ENCODE measurements at regions not wholly inside any gene's neighbourhood (a gene's known extent, or its start where the extent isn't known, plus 50 kb on each side); places are given as distances from the start of the nearest gene placed in this dataset.

DNA sequence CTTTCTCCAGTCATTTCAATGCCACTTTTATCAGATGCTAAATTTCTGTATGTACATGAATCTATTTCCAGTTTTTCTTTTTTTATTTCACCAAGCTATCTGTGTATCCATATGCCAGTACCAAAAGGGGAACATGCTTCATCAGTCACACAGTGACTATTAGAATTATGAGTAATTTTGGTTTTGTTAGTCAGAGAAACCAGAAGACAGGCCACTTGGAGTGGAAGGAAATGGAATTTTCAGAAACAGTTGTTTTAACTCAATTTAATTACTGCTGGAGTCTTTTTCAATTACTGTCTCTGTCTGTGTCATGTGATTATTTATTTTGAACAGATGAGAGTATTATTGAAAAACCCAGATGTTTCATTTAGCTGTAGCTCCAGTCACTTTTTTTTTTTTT lies 84.6 kb upstream of the ANO3 start:
- DNase-seq, result no peak
- ATAC-seq, result no peak

DNA sequence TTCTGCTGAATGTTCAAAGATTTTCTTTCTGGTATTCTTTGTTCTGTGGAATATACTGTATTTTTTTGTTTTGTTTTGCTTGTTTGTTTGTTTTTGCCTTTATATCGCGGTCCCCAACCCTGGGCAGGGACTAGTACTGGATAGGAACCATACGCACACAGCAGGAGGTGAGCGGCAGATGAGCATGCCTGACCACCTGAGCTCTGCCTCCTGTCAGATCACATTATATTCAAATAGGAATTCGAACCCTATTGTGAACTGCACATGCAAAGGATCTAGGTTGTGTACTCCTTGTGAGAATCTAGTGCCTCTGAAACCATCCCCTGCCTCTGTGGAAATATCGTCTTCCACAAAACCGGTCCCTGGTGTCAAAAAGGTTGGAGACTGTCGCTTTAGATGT lies 83.3 kb upstream of the ANO3 start:
- DNase-seq (no peak), ATAC-seq (no peak)

DNA sequence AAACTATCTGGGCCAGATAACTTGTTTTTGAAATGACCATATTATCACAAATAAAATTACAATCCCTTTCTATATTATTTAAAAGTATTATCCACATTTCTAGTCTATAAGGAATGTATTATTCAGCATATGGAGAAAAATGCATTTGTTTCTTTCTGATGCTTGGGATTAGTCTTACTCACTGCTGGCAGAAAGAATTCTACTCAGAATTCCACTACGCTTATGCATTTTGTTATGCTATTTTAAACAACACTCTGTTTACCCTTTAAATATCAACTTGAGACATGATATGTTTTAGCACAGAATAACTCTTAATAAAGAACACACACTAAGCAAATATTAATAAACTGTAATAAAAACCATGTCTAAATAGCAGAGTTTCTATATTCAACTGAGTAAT lies 77.6 kb upstream of the ANO3 start:
- no peak for DNase-seq
- ATAC-seq, result no peak

DNA sequence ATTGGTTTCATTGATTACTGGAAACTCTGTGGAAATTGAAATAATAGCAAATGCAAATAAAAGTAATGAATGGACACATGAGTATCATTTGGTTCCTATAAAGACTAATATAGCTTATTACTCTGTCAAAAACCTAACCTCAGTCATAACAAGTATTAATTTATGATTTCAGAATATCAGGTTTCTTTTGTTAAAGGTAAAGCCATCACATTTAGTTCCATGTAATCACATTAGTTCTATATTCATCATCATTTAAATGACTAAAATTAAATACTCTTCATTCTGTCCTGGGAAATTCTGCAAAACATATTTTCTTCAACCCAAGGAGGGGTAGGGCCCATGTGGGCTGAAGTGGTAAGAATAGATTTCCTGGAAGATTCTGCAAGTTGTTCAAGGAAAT lies 68.2 kb upstream of the ANO3 start:
- no peak for ATAC-seq
- DNase-seq, result no peak

DNA sequence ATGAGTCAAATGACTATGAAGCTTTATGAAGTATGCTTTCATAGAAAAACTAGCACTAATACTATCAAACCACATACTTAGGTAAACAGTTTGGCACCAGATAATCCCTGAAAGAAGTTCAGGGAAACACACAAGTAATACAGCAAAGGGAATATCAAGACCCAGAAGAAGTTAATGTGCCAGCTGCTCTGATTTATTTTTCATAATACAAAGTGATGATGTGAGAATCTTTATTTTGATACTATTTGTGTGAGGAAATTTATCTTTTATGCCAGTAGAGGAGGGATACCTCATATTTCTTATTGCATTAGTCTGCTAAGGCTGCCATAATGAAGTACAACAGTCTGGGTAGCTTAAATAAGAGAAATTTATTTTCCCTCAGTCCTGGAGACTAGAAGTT lies 67.7 kb upstream of the ANO3 start:
- DNase-seq (no peak), ATAC-seq (no peak)

DNA sequence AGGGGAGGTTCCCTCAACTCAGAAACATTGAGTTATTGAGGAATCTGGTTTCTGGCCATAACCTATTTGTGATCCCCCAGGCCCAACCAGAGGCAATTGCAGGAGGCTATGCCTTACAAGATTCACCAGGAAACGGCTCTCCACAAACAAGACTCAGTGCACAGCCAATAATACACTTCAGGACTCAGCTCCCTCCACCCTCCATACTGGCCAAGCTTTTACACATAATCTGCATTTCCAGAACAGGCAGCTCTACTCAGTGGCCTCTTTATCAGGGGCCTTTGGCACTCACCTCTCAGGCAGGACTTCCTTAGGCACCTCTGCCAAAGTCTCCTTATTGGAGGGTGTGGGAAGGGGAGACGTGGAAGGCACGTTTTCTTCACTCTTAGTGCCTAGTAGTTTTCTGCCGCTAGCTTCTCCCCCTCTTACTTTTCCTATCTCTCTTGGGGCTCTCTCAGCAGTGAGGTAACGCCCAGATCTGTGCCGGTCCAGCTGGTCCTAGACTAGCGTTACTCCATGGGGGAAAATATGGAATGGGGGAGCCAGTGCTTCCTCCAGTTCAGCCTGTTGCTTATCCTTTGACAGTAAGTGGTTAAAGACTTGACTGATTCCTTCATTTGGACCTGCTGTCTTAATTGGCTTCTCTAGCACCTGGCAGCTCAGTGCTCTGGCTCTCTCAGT lies 62.8 kb upstream of the ANO3 start:
- no peak for DNase-seq
- ATAC-seq, result no peak

DNA sequence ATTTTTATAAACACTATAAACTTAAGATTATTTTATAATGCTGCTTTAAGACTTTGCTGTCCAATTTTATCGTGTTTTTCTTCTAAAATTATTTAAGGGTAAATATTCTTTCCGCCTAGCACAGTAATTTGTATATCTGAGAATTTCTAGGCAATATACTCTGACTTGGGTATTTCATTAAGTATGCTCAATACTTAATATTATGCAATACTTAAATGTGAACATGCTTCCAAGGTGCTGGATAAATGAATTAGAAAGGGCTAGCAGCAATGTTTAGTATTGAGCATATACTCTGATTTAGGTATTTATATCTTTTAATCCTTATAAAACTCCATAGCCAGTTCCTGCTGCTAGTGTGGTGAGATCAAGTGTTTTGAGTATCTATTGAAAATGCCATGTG lies 60.3 kb upstream of the ANO3 start:
- ATAC-seq (no peak), DNase-seq (no peak)

DNA sequence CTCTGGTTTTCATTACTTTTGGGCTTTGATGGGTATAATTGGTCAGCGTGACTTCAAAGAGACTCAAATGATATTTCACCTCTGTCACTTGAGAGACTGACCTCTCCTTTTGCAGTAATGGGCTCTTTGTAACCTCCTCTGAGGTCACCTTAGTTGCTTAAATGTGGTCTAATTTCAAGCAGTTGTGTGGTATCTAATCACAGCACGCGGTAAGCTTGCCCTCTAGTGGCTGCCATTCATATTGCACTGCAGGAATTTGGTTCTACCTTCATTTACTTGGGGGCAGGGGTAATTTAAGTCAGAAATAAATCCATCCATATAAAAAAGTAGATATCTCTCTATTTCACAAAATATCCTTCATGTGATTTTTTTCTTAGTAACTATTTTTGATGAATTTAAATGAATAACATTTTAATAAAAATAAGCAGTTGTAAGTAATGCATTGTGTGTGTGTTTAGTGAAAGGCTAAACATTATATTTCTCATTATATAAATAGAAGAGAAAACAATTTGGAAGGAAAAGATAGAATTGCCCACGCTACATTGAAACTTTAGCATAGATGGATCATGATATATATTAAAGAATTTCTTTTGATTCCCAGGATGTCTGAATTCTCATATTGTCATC lies 55.0 kb upstream of the ANO3 start:
- DNase-seq (peak; percentile 19), ATAC-seq (no peak)

DNA sequence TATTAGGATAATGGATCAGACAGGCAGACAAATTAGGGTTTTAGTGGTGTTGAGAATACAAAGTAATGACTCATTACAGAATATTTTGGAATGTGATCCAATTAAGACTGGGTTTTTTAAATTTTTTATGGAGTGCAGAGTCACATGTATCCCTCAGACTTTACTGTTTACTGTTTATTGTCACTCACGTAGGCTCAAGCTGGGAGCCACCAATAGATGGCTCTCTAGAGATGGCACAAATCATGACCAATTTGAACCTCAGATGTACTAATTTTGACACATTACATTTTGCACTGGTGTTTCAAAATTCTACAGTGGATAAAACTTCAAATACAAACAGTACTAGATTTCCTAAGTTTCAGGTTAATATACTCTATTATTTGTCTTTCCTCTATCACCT lies 53.6 kb upstream of the ANO3 start:
- no peak for ATAC-seq
- DNase-seq, result no peak
